ENCODE measurements at regions not wholly inside any gene's neighbourhood (a gene's known extent, or its start where the extent isn't known, plus 50 kb on each side); places are given as distances from the start of the nearest gene placed in this dataset.
A peak's percentile ranks its signal among the peaks of the same experiment; 100 is the strongest.

- no peak for DNase-seq
- in situ Hi-C loops (cut with HindIII; ENCODE audit: low pct_ligation_motif_present, low pct_unique_long_range_greater_than_20kb, low sequenced_read_pairs), result no loop called here
Measured at GRCh38 chr3:162021206-162021605, 524.6 kb downstream of the OTOL1 start.

GRCh38 chr3:162022911-162023310, 526.3 kb downstream of the OTOL1 start:
- no peak for DNase-seq
- in situ Hi-C loops (cut with HindIII; ENCODE audit: low pct_ligation_motif_present, low pct_unique_long_range_greater_than_20kb, low sequenced_read_pairs), result no loop called here

- DNase-seq, result no peak
- in situ Hi-C loops (cut with HindIII; ENCODE audit: low pct_ligation_motif_present, low pct_unique_long_range_greater_than_20kb, low sequenced_read_pairs), result no loop called here
Measured at GRCh38 chr3:162029736-162030135, 533.1 kb downstream of the OTOL1 start.

- in situ Hi-C loops (cut with HindIII; ENCODE audit: low pct_ligation_motif_present, low pct_unique_long_range_greater_than_20kb, low sequenced_read_pairs), result no loop called here
- DNase-seq, result peak; percentile 53
Measured at GRCh38 chr3:162034368-162034767, 537.8 kb downstream of the OTOL1 start.

- in situ Hi-C loops (cut with HindIII; ENCODE audit: low pct_ligation_motif_present, low pct_unique_long_range_greater_than_20kb, low sequenced_read_pairs), result no loop called here
- no peak for DNase-seq
Measured at GRCh38 chr3:162041622-162042021, 545.0 kb downstream of the OTOL1 start.

- in situ Hi-C loops (cut with HindIII; ENCODE audit: low pct_ligation_motif_present, low pct_unique_long_range_greater_than_20kb, low sequenced_read_pairs), result no loop called here
- DNase-seq, result no peak
Measured at GRCh38 chr3:162052636-162053035, 556.0 kb downstream of the OTOL1 start.

GRCh38 chr3:162072656-162073164, 576.1 kb downstream of the OTOL1 start:
- in situ Hi-C loops (cut with HindIII; ENCODE audit: low pct_ligation_motif_present, low pct_unique_long_range_greater_than_20kb, low sequenced_read_pairs), result no loop called here
- DNase-seq, result no peak

- no peak for DNase-seq
- in situ Hi-C loops (cut with HindIII; ENCODE audit: low pct_ligation_motif_present, low pct_unique_long_range_greater_than_20kb, low sequenced_read_pairs), result no loop called here
Measured at GRCh38 chr3:162073422-162073975, 576.9 kb downstream of the OTOL1 start.

- in situ Hi-C loops (cut with HindIII; ENCODE audit: low pct_ligation_motif_present, low pct_unique_long_range_greater_than_20kb, low sequenced_read_pairs), result no loop called here
- DNase-seq, result no peak
Measured at GRCh38 chr3:162077108-162077507, 580.5 kb downstream of the OTOL1 start.

GRCh38 chr3:162082516-162082915, 585.9 kb downstream of the OTOL1 start:
- no peak for DNase-seq
- in situ Hi-C loops (cut with HindIII; ENCODE audit: low pct_ligation_motif_present, low pct_unique_long_range_greater_than_20kb, low sequenced_read_pairs), result no loop called here

GRCh38 chr3:162087361-162087760, 590.8 kb downstream of the OTOL1 start:
- no peak for DNase-seq
- in situ Hi-C loops (cut with HindIII; ENCODE audit: low pct_ligation_motif_present, low pct_unique_long_range_greater_than_20kb, low sequenced_read_pairs), result no loop called here

GRCh38 chr3:162092751-162093150, 596.1 kb downstream of the OTOL1 start:
- DNase-seq, result no peak
- in situ Hi-C loops (cut with HindIII; ENCODE audit: low pct_ligation_motif_present, low pct_unique_long_range_greater_than_20kb, low sequenced_read_pairs), result no loop called here

GRCh38 chr3:162094301-162094700, 597.7 kb downstream of the OTOL1 start:
- in situ Hi-C loops (cut with HindIII; ENCODE audit: low pct_ligation_motif_present, low pct_unique_long_range_greater_than_20kb, low sequenced_read_pairs), result no loop called here
- no peak for DNase-seq

- in situ Hi-C loops (cut with HindIII; ENCODE audit: low pct_ligation_motif_present, low pct_unique_long_range_greater_than_20kb, low sequenced_read_pairs), result no loop called here
- DNase-seq, result no peak
Measured at GRCh38 chr3:162096874-162097273, 600.3 kb downstream of the OTOL1 start.

- in situ Hi-C loops (cut with HindIII; ENCODE audit: low pct_ligation_motif_present, low pct_unique_long_range_greater_than_20kb, low sequenced_read_pairs), result no loop called here
- DNase-seq, result no peak
Measured at GRCh38 chr3:162103808-162104207, 607.2 kb downstream of the OTOL1 start.

GRCh38 chr3:162111861-162112260, 615.3 kb downstream of the OTOL1 start:
- in situ Hi-C loops (cut with HindIII; ENCODE audit: low pct_ligation_motif_present, low pct_unique_long_range_greater_than_20kb, low sequenced_read_pairs), result no loop called here

GRCh38 chr3:162112719-162113118, 616.1 kb downstream of the OTOL1 start:
- in situ Hi-C loops (cut with HindIII; ENCODE audit: low pct_ligation_motif_present, low pct_unique_long_range_greater_than_20kb, low sequenced_read_pairs), result no loop called here
- no peak for DNase-seq

More at GRCh38 chr3:162111861-162112260, 615.3 kb downstream of the OTOL1 start:
- no peak for DNase-seq

- no peak for DNase-seq
- in situ Hi-C loops (cut with HindIII; ENCODE audit: low pct_ligation_motif_present, low pct_unique_long_range_greater_than_20kb, low sequenced_read_pairs), result no loop called here
Measured at GRCh38 chr3:162117961-162118360, 621.4 kb downstream of the OTOL1 start.

- no peak for DNase-seq
- in situ Hi-C loops (cut with HindIII; ENCODE audit: low pct_ligation_motif_present, low pct_unique_long_range_greater_than_20kb, low sequenced_read_pairs), result no loop called here
Measured at GRCh38 chr3:162119651-162120050, 623.0 kb downstream of the OTOL1 start.

- DNase-seq, result no peak
- in situ Hi-C loops (cut with HindIII; ENCODE audit: low pct_ligation_motif_present, low pct_unique_long_range_greater_than_20kb, low sequenced_read_pairs), result no loop called here
Measured at GRCh38 chr3:162122405-162122804, 625.8 kb downstream of the OTOL1 start.

GRCh38 chr3:162125790-162126189, 629.2 kb downstream of the OTOL1 start:
- no peak for DNase-seq
- in situ Hi-C loops (cut with HindIII; ENCODE audit: low pct_ligation_motif_present, low pct_unique_long_range_greater_than_20kb, low sequenced_read_pairs), result no loop called here
